SK-N-SH treated with all-trans-retinoic acid at 6 μM for 48 hours (cell line): ENCODE measurements at regions not wholly inside any gene's neighbourhood (a gene's known extent, or its start where the extent isn't known, plus 50 kb on each side); places are given as distances from the start of the nearest gene placed in this dataset.

Experiments used
- ATAC-seq: fragments of 200-7000 bp; cut with Tn5 transposase; 3 replicates; pipeline ENCODE4 v1.9.1; 2020; ENCODE audit warnings: mild to moderate bottlenecking, moderate library complexity
- ARNTL ChIP-seq: fragments of 450-650 bp; formaldehyde crosslinking; IDR thresholded peaks from 2 replicates; pipeline ENCODE4 v1.5.0; 2020; ENCODE audit warnings: low read depth, mild to moderate bottlenecking, moderate library complexity, borderline replicate concordance
- BACH2 ChIP-seq: fragments of 250-450 bp; sonication (Bioruptor Pico); IDR thresholded peaks from 2 replicates; pipeline ENCODE4 v1.9.0; 2021; ENCODE audit warnings: mild to moderate bottlenecking, borderline replicate concordance
- CSDC2 ChIP-seq: fragments of 250-450 bp; sonication (Bioruptor Pico); IDR thresholded peaks from 2 replicates; pipeline ENCODE4 v1.5.0; 2020; ENCODE audit warnings: mild to moderate bottlenecking, moderate library complexity
- ESRRG ChIP-seq: fragments of 250-450 bp; sonication (Bioruptor Pico); IDR thresholded peaks from 2 replicates; pipeline ENCODE4 v1.6.1; 2021; ENCODE audit warnings: mild to moderate bottlenecking
- GLIS3 ChIP-seq: fragments of 250-450 bp; sonication (Bioruptor Pico); IDR thresholded peaks from 2 replicates; pipeline ENCODE4 v1.5.0; 2020; ENCODE audit warnings: mild to moderate bottlenecking, moderate library complexity
- ISL1 ChIP-seq: fragments of 250-450 bp; sonication (Bioruptor Pico); IDR thresholded peaks from 2 replicates; pipeline ENCODE4 v2.1.2; 2022; ENCODE audit warnings: mild to moderate bottlenecking, moderate library complexity
- RARB ChIP-seq: fragments of 250-450 bp; sonication (Bioruptor Pico); IDR thresholded peaks from 2 replicates; pipeline ENCODE4 v1.8.0; 2021; ENCODE audit warnings: mild to moderate bottlenecking, moderate library complexity
- SNAI2 ChIP-seq: fragments of 250-450 bp; sonication (Bioruptor Pico); IDR thresholded peaks from 2 replicates; pipeline ENCODE4 v1.5.0; 2020; ENCODE audit warnings: mild to moderate bottlenecking, moderate library complexity
- TCF4 ChIP-seq: fragments of 250-450 bp; sonication (Bioruptor Pico); IDR thresholded peaks from 2 replicates; pipeline ENCODE4 v1.8.0; 2021; ENCODE audit warnings: mild to moderate bottlenecking, moderate library complexity, borderline replicate concordance
- TOX ChIP-seq: fragments of 250-450 bp; sonication (Bioruptor Pico); IDR thresholded peaks from 2 replicates; pipeline ENCODE4 v1.8.0; 2021; ENCODE audit warnings: mild to moderate bottlenecking, moderate library complexity, borderline replicate concordance
- ZC3H10 ChIP-seq: fragments of 250-450 bp; sonication (Bioruptor Pico); IDR thresholded peaks from 2 replicates; pipeline ENCODE4 v1.5.1; 2021; ENCODE audit warnings: mild to moderate bottlenecking, moderate library complexity
- ZFP3 ChIP-seq: fragments of 250-450 bp; sonication (Bioruptor Pico); IDR thresholded peaks from 2 replicates; pipeline ENCODE4 v1.5.0; 2020; ENCODE audit warnings: mild to moderate bottlenecking, moderate library complexity
- ZFP30 ChIP-seq: fragments of 450-650 bp; formaldehyde crosslinking; IDR thresholded peaks from 2 replicates; pipeline ENCODE4 v1.5.0; 2022; ENCODE audit warnings: mild to moderate bottlenecking, moderate library complexity
- ZNF565 ChIP-seq: fragments of 450-650 bp; formaldehyde crosslinking; conservative IDR thresholded peaks from 2 replicates; pipeline ENCODE4 v1.5.0; 2020; ENCODE audit warnings: low read depth, mild to moderate bottlenecking, moderate library complexity
- ZNF70 ChIP-seq: fragments of 450-650 bp; formaldehyde crosslinking; IDR thresholded peaks from 2 replicates; pipeline ENCODE4 v1.5.0; 2020; ENCODE audit warnings: mild to moderate bottlenecking, moderate library complexity
- ZNF8 ChIP-seq: fragments of 450-650 bp; formaldehyde crosslinking; IDR thresholded peaks from 2 replicates; pipeline ENCODE4 v1.5.0; 2020; ENCODE audit warnings: mild to moderate bottlenecking, moderate library complexity
- TF ChIP-seq, protein P1 (sequence below): fragments of 250-450 bp; sonication (Bioruptor Pico); IDR thresholded peaks from 2 replicates; pipeline ENCODE4 v1.8.0; 2020; ENCODE audit warnings: mild to moderate bottlenecking, moderate library complexity, borderline replicate concordance
- TF ChIP-seq, protein P2 (sequence below): fragments of 250-450 bp; sonication (Bioruptor Pico); IDR thresholded peaks from 2 replicates; pipeline ENCODE4 v1.5.1; 2020; ENCODE audit warnings: low read depth, mild to moderate bottlenecking, moderate library complexity
- TF ChIP-seq, protein P3 (sequence below): fragments of 250-450 bp; sonication (Bioruptor Pico); IDR thresholded peaks from 2 replicates; pipeline ENCODE4 v1.8.0; 2021; ENCODE audit warnings: low read depth, mild to moderate bottlenecking, moderate library complexity, borderline replicate concordance
- TF ChIP-seq, protein P4 (sequence below): fragments of 250-450 bp; sonication (Bioruptor Pico); IDR thresholded peaks from 2 replicates; pipeline ENCODE4 v1.5.0; 2020; ENCODE audit warnings: mild to moderate bottlenecking, moderate library complexity
- TF ChIP-seq, protein P5 (sequence below): fragments of 250-450 bp; sonication (Bioruptor Pico); IDR thresholded peaks from 2 replicates; pipeline ENCODE4 v1.5.1; 2021; ENCODE audit warnings: mild to moderate bottlenecking, moderate library complexity

DNA sequence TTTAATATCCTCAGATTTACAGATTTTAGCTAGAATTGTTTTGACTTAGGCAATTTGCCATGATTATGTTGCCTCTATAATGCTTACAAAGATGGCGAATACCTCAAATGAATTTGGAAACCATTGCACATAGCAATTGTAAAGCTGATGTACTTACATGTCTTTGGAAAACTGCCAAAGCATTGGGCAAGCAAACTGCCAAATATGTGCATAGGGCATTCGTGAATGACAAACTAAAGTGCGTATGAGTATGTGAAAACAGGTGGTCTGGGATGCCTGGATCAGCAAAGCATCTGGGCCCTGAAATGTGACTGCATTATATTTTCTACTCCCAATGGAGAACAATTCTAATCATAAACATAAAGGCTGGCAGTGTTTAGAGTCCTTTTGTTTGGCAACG, 445.3 kb upstream of the ROBO1 start:
- ATAC-seq = no peak
- TF ChIP-seq, protein P1, sequence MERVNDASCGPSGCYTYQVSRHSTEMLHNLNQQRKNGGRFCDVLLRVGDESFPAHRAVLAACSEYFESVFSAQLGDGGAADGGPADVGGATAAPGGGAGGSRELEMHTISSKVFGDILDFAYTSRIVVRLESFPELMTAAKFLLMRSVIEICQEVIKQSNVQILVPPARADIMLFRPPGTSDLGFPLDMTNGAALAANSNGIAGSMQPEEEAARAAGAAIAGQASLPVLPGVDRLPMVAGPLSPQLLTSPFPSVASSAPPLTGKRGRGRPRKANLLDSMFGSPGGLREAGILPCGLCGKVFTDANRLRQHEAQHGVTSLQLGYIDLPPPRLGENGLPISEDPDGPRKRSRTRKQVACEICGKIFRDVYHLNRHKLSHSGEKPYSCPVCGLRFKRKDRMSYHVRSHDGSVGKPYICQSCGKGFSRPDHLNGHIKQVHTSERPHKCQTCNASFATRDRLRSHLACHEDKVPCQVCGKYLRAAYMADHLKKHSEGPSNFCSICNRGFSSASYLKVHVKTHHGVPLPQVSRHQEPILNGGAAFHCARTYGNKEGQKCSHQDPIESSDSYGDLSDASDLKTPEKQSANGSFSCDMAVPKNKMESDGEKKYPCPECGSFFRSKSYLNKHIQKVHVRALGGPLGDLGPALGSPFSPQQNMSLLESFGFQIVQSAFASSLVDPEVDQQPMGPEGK (CRISPR knock-in tag) = no peak
- TF ChIP-seq ISL1 (CRISPR knock-in tag) = no peak
- no peak for TF ChIP-seq RARB (CRISPR knock-in tag)
- TF ChIP-seq, protein P2, sequence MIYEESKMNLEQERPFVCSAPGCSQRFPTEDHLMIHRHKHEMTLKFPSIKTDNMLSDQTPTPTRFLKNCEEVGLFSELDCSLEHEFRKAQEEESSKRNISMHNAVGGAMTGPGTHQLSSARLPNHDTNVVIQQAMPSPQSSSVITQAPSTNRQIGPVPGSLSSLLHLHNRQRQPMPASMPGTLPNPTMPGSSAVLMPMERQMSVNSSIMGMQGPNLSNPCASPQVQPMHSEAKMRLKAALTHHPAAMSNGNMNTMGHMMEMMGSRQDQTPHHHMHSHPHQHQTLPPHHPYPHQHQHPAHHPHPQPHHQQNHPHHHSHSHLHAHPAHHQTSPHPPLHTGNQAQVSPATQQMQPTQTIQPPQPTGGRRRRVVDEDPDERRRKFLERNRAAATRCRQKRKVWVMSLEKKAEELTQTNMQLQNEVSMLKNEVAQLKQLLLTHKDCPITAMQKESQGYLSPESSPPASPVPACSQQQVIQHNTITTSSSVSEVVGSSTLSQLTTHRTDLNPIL = no peak
- TF ChIP-seq ZNF70 (CRISPR knock-in tag) = no peak
- TF ChIP-seq, protein P3, sequence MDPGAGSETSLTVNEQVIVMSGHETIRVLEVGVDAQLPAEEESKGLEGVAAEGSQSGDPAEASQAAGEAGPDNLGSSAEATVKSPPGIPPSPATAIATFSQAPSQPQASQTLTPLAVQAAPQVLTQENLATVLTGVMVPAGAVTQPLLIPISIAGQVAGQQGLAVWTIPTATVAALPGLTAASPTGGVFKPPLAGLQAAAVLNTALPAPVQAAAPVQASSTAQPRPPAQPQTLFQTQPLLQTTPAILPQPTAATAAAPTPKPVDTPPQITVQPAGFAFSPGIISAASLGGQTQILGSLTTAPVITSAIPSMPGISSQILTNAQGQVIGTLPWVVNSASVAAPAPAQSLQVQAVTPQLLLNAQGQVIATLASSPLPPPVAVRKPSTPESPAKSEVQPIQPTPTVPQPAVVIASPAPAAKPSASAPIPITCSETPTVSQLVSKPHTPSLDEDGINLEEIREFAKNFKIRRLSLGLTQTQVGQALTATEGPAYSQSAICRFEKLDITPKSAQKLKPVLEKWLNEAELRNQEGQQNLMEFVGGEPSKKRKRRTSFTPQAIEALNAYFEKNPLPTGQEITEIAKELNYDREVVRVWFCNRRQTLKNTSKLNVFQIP = no peak
- TF ChIP-seq ZFP30 (CRISPR knock-in tag) = no peak
- TF ChIP-seq ZNF8 (CRISPR knock-in tag) = no peak
- no peak for TF ChIP-seq TCF4
- no peak for TF ChIP-seq TOX
- no peak for TF ChIP-seq SNAI2
- TF ChIP-seq ZC3H10 (CRISPR knock-in tag) = no peak
- TF ChIP-seq ARNTL (CRISPR knock-in tag) = no peak
- TF ChIP-seq BACH2 (CRISPR knock-in tag) = no peak
- no peak for TF ChIP-seq ZFP3 (CRISPR knock-in tag)
- TF ChIP-seq, protein P4, sequence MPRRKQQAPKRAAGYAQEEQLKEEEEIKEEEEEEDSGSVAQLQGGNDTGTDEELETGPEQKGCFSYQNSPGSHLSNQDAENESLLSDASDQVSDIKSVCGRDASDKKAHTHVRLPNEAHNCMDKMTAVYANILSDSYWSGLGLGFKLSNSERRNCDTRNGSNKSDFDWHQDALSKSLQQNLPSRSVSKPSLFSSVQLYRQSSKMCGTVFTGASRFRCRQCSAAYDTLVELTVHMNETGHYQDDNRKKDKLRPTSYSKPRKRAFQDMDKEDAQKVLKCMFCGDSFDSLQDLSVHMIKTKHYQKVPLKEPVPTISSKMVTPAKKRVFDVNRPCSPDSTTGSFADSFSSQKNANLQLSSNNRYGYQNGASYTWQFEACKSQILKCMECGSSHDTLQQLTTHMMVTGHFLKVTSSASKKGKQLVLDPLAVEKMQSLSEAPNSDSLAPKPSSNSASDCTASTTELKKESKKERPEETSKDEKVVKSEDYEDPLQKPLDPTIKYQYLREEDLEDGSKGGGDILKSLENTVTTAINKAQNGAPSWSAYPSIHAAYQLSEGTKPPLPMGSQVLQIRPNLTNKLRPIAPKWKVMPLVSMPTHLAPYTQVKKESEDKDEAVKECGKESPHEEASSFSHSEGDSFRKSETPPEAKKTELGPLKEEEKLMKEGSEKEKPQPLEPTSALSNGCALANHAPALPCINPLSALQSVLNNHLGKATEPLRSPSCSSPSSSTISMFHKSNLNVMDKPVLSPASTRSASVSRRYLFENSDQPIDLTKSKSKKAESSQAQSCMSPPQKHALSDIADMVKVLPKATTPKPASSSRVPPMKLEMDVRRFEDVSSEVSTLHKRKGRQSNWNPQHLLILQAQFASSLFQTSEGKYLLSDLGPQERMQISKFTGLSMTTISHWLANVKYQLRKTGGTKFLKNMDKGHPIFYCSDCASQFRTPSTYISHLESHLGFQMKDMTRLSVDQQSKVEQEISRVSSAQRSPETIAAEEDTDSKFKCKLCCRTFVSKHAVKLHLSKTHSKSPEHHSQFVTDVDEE = no peak
- no peak for TF ChIP-seq ESRRG (CRISPR knock-in tag)
- TF ChIP-seq, all 23 proteins: peak for 0

DNA sequence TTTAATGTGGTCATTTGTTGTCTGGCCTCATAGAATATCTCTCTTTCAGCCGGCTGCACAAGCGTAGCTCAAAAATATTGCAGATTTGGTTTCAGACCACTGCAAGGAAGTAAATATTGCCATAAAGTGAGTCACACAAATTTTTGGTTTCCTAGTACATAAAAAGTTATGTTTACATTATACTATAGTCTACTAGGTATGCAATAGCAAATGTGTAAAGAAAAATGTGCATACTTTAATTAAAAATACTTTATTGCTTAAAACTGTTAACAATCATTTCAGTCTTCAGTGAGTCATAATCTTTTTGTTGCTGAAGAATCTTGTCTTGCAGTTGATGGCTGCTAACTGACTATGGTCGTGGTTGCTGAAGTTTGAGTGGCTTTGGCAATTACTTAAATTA, 425.1 kb upstream of the ROBO1 start:
- no peak for TF ChIP-seq ZFP3 (CRISPR knock-in tag)
- no peak for TF ChIP-seq CSDC2
- TF ChIP-seq, protein P5, sequence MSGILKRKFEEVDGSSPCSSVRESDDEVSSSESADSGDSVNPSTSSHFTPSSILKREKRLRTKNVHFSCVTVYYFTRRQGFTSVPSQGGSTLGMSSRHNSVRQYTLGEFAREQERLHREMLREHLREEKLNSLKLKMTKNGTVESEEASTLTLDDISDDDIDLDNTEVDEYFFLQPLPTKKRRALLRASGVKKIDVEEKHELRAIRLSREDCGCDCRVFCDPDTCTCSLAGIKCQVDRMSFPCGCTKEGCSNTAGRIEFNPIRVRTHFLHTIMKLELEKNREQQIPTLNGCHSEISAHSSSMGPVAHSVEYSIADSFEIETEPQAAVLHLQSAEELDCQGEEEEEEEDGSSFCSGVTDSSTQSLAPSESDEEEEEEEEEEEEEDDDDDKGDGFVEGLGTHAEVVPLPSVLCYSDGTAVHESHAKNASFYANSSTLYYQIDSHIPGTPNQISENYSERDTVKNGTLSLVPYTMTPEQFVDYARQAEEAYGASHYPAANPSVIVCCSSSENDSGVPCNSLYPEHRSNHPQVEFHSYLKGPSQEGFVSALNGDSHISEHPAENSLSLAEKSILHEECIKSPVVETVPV = no peak
- TF ChIP-seq ZNF70 (CRISPR knock-in tag) = no peak
- TF ChIP-seq, protein P3 = no peak
- TF ChIP-seq ZNF565 (CRISPR knock-in tag) = no peak
- TF ChIP-seq GLIS3 = no peak
- TF ChIP-seq TOX = no peak
- no peak for TF ChIP-seq ISL1 (CRISPR knock-in tag)
- no peak for TF ChIP-seq ARNTL (CRISPR knock-in tag)
- TF ChIP-seq SNAI2 = no peak
- TF ChIP-seq RARB (CRISPR knock-in tag) = no peak
- TF ChIP-seq ESRRG (CRISPR knock-in tag) = no peak
- TF ChIP-seq, protein P1 (CRISPR knock-in tag) = no peak
- no peak for TF ChIP-seq TCF4
- ATAC-seq = no peak
